DMS114 treated with DMSO at 0.1 percent for 48 hours (cell line): ENCODE measurements at regions not wholly inside any gene's neighbourhood (a gene's known extent, or its start where the extent isn't known, plus 50 kb on each side); places are given as distances from the start of the nearest gene placed in this dataset.
A peak's percentile ranks its signal among the peaks of the same experiment; 100 is the strongest.
"Not testable (repeated sequence)": the region's sequence is repeated elsewhere in the genome, so short reads cannot be mapped to it uniquely, and the experiment has no call there.

ENCODE experiments used
- DNase-seq: peaks from one replicate; lab custom pipeline; 2025; ENCODE audit not compliant: unreplicated experiment; lab: John Stamatoyannopoulos, UW

DNA sequence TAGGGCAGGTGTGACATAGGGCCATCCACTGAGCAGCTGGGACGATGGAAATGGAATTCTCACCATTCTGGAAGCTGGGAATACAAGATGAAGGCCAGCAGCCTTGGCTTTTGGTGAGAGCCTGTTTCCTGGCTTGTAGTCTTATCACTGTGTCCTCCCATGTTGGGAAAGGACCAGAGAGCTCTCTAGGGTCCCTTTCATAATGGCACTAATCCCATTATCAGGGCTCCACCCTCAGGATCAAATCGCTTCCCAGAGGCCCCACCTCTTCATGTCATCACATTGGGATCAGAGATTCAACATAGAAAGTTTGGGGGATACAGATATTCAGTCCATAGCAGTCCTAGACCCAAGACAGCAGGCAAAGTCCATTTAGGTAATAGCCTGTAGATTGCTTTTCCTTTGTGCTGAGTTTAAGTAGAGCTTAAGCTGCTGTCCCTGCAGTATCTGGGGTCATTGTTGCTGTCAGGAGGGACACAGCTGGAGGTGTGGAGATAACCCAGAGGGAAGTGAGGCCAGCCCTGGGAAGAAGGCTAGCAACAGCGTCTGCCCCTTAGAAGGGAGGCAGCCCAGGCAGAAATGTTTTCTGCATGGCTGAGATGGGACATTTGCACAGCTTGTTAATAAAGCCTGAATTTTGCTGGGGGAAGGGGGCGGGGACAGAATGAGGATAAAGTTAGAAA, 136.5 kb upstream of the GPR12 start:
- no peak for DNase-seq

- no peak for DNase-seq
These were observed 135.4 kb upstream of the GPR12 start for GRCh38 chr13:26895808-26896466.

DNA sequence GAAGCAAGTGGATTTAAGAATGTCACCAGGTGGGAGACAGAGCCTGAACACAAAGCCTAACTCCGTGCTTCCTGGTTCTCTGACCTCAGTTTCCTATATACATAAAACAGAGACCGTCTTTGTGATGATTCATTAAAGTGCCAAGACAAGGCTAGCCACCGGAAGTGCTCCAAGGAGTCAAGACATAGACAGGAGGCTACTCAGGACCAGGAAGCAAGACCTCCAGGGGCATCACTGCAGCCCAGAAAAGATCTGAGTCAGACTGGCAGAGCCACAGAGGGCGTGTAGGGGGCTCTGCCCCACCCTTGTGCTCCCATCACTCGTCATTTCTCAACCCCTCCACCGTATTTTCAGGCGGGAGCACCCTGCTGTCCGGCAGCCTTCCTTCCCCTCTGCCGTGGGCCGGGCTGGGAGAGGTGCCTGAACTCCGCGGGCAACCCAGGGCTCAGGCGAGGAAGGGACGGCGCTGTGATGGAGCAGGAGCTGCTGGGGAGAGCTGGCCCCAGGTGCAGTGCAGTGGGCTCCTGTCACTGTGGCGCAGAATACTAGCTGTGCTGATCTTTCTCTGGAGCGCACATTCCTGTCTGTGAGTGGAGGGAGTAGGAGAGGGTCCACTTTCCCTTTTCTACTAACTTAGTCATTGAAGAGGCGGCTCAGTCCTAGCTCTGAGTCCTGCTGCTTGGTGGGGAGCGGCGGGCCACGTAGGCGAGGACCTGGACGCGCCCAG, 134.7 kb upstream of the GPR12 start:
- no peak for DNase-seq

DNA sequence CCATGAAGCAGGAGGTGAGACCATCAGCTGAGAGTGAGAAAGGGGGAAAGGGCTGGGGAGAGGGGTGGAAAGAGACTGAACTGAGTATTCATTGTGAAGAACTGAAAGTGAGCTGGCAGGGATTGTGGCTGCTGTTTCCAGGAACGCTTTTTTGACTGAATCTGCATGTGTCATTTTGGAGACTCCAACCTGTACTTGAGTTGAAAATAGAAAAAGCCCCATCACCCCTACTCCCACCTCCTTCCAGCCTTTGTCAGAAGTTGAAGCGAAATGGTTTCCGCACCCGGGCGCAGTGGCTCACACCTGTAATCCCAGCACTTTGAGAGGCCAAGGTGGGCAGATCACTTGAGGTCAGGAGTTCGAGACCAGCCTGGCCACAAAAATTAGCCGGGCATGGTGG, 128.0 kb upstream of the GPR12 start:
- DNase-seq: no peak

- DNase-seq: no peak
These were observed 127.0 kb upstream of the GPR12 start for GRCh38 chr13:26887594-26887993.

GRCh38 chr13:26883613-26884257, 123.1 kb upstream of the GPR12 start:
- no peak for DNase-seq

DNA sequence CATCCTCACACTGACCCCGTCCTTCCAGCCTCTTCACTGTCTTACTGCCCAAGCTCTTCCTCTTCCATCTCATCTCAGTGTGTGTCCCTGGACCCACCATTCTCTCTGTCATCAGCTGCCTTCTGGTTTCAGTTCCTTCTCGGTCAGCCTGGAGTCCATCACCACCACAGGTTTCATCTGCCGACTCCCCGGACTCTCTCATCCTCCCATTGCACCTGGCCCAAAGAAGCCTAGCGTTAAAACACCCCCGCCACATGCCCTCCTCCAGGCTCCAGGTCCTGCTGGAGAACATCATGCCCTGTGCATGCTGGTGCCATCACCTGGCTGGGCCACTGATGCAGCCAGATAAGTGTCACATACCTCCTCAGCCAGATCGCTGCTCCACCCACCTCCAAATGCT, 122.1 kb upstream of the GPR12 start:
- no peak for DNase-seq

GRCh38 chr13:26881154-26881553, 120.6 kb upstream of the GPR12 start:
- no peak for DNase-seq

DNA sequence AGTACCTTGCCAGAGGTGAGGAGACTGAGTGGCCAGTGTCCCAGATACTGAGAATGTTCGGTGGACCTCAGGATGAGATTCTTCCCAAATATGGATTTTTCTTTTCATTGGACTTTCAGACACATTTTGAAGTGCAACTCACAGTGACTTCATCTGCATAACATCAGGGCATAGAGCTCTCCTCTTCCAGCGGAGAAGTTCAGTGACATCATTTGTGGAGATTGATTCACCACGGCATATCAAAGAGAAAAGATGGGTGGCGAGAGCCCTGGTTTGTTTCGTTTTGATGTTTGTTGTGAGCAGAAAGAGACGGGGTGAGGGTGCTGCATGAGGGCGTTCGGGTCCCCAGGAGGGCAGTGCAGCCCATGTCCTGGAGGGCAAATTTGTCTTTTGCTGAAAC, 120.1 kb upstream of the GPR12 start:
- no peak for DNase-seq

DNA sequence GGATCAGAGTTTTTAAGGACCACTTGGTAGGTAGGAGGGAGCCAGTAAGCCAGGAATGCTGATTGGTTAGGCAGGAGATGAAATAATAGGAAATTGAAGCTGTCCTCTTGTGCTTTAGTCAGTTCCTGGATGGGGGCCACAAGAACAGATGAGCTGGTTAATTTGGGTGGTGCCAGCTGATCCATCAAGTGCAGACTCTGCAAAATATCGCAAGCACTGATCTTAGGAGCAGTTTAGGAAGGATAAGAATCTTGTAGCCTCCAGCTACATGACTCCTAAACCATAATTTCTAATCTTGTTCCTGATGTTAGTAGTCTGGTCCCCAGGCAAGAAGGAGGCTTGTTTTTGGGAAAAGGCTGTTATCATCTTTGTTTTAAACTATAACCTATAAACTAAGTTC, 117.9 kb upstream of the GPR12 start:
- no peak for DNase-seq

DNA sequence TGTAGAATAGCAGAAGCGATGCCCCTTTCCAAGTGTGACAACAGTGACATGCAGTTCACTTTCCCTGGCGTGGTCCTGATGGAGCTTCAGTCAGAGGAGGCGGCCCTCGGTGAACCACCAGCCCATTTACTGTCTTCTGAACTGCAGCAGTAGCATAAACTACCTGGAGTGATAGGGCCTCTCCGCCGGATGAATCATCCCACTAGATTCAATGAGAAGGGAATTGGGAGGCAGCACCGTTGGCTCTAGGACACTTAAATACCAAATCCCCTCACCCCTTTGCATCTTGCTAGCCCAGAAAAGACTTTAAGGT, 112.8 kb upstream of the GPR12 start:
- no peak for DNase-seq

- DNase-seq: peak; percentile 4
These were observed 112.2 kb upstream of the GPR12 start for GRCh38 chr13:26872525-26873385.

GRCh38 chr13:26867451-26868091, 107.0 kb upstream of the GPR12 start:
- no peak for DNase-seq

DNA sequence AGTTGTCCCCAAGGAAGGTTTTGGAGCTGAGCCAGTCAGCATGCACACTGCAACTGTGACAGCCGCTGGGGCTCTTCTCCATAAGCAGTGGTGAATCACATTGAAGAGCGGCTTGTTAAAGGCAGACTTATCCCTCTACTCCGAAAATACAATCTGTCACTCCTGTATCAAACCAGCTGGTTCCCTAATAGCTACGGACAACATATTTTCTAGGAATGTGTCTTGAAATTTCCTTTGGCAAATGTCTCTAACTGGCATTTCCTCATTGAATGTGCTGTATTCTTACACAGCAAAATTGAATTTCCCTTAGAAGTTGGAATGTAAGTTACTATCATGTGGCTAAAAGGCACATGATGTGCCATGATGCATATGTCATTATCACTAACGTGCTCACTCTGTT, 104.0 kb upstream of the GPR12 start:
- DNase-seq: no peak

GRCh38 chr13:26861941-26862340, 101.4 kb upstream of the GPR12 start:
- DNase-seq: no peak

DNA sequence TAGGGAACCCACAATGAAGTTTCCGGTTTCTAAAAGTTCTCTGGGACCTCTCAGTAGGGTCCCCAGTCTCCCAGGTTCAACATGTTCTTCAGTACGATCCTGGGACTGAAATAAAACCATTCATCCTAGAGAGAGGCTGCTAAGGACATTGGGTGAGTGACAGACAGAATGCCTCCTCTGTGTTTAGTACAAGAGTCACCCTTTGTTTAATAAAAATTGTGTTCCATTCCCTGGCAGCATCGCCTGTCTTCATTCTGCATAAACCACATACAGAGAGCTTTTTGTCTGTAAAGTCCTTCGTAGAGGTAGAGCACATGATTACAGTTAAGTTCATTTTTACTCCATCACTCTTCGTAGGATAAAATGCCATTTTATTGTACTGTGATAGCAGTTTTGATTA, 95.3 kb upstream of the GPR12 start:
- DNase-seq: no peak

GRCh38 chr13:26855071-26855470, 94.5 kb upstream of the GPR12 start:
- no peak for DNase-seq

DNA sequence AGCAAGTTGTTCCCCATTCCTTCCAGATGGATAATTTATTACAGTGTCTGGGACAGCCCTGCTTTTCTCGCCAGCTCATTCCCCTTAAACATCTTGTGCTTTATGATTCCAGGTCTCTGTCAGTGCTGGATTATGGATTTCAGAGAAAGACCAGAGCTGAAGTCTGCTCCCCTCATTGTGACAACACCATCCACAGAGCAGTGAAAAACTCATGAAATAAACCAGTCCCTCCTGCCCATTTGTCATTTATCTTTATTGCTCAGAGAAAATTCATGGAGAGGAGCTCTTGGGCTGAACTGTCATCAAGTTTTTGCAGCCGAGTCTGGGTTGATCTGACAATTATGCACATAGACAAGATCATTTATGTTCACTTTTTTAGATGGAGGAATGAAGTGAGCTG, 92.7 kb upstream of the GPR12 start:
- no peak for DNase-seq

- no peak for DNase-seq
These were observed 86.7 kb upstream of the GPR12 start for GRCh38 chr13:26847281-26847680.

DNA sequence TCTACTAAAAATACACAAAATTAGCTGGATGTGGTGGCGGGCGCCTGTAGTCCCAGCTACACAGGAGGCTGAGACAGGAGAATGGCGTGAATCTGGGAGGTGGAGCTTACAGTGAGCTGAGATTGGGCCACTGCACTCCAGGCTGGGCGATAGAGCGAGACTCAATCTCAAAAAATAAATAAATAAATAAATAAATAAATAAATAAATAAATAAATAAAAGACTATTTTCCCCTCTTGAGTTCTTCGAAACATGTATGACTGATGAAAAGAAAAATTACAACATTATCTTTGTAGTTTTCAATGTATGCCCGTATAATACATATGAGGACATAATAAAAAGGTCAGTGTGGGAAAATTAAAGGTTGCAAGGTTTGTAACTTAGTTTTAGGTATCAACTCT, 84.5 kb upstream of the GPR12 start:
- not testable (repeated sequence) for DNase-seq

DNA sequence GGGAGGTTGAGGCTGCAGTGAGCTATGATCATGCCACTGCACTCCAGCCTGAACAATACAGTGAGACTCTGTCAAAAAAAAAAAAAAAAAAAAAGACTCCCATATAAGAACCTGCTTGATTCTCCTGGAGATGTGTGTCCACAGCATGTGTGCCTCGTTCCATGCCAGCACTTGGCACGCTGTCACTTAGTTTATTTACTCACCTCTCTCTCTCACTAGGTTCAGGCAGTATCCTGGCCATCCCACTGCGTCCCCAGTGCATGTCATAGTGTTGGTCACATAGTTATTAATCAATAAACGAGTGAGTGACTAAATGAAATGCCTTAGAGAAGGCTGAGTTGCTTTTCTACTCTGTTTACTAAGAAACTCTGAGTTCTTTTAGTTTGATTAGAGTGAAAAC, 79.1 kb upstream of the GPR12 start:
- no peak for DNase-seq
